ENCODE measurements at regions not wholly inside any gene's neighbourhood (a gene's known extent, or its start where the extent isn't known, plus 50 kb on each side); places are given as distances from the start of the nearest gene placed in this dataset.
A peak's percentile ranks its signal among the peaks of the same experiment; 100 is the strongest.
"Not testable (repeated sequence)": the region's sequence is repeated elsewhere in the genome, so short reads cannot be mapped to it uniquely, and the experiment has no call there.

- peak; percentile 5 for DNase-seq (ENCODE audit: low read depth)
Observed at GRCh38 chr10:44173608-44173894, 211.3 kb downstream of the CXCL12 start.

- no peak for DNase-seq (ENCODE audit: low read depth)
Observed at GRCh38 chr10:44172883-44173607, 211.9 kb downstream of the CXCL12 start.

GRCh38 chr10:44171765-44172164 is 213.1 kb downstream of the CXCL12 start:
- DNase-seq (ENCODE audit: low read depth) = no peak

- DNase-seq (ENCODE audit: low read depth) = no peak
Observed at GRCh38 chr10:44168478-44168877, 216.4 kb downstream of the CXCL12 start.

GRCh38 chr10:44167752-44168151 is 217.1 kb downstream of the CXCL12 start:
- DNase-seq (ENCODE audit: low read depth) = no peak

- no peak for DNase-seq (ENCODE audit: low read depth)
Observed at GRCh38 chr10:44166441-44166840, 218.5 kb downstream of the CXCL12 start.

- no peak for DNase-seq (ENCODE audit: low read depth)
Observed at GRCh38 chr10:44164251-44164956, 220.5 kb downstream of the CXCL12 start.

- no peak for DNase-seq (ENCODE audit: low read depth)
Observed at GRCh38 chr10:44161184-44161583, 223.7 kb downstream of the CXCL12 start.

GRCh38 chr10:44157574-44157973 is 227.3 kb downstream of the CXCL12 start:
- DNase-seq (ENCODE audit: low read depth) = no peak

GRCh38 chr10:44154956-44155355 is 229.9 kb downstream of the CXCL12 start:
- DNase-seq (ENCODE audit: low read depth) = no peak

GRCh38 chr10:44153918-44154670 is 230.8 kb downstream of the CXCL12 start:
- no peak for DNase-seq (ENCODE audit: low read depth)

- DNase-seq (ENCODE audit: low read depth) = no peak
Observed at GRCh38 chr10:44143556-44143955, 241.3 kb downstream of the CXCL12 start.

GRCh38 chr10:44132361-44133289 is 252.3 kb downstream of the CXCL12 start:
- no peak for DNase-seq (ENCODE audit: low read depth)

- no peak for DNase-seq (ENCODE audit: low read depth)
Observed at GRCh38 chr10:44126291-44126717, 258.6 kb downstream of the CXCL12 start.

GRCh38 chr10:44125879-44126278 is 259.0 kb downstream of the CXCL12 start:
- DNase-seq (ENCODE audit: low read depth) = peak; percentile 36

- no peak for DNase-seq (ENCODE audit: low read depth)
Observed at GRCh38 chr10:44118500-44118899, 266.4 kb downstream of the CXCL12 start.

GRCh38 chr10:44116474-44116873 is 268.4 kb downstream of the CXCL12 start:
- DNase-seq (ENCODE audit: low read depth) = no peak

- DNase-seq (ENCODE audit: low read depth) = no peak
Observed at GRCh38 chr10:44115516-44115915, 269.4 kb downstream of the CXCL12 start.

- no peak for DNase-seq (ENCODE audit: low read depth)
Observed at GRCh38 chr10:44114441-44114840, 270.5 kb downstream of the CXCL12 start.

GRCh38 chr10:44112280-44112679 is 272.6 kb downstream of the CXCL12 start:
- not testable (repeated sequence) for DNase-seq (ENCODE audit: low read depth)

- no peak for DNase-seq (ENCODE audit: low read depth)
Observed at GRCh38 chr10:44105696-44106095, 279.2 kb downstream of the CXCL12 start.

GRCh38 chr10:44102726-44103255 is 282.1 kb downstream of the CXCL12 start:
- DNase-seq (ENCODE audit: low read depth) = peak; percentile 15
